ENCODE measurements at regions not wholly inside any gene's neighbourhood (a gene's known extent, or its start where the extent isn't known, plus 50 kb on each side); places are given as distances from the start of the nearest gene placed in this dataset.
"Not testable (repeated sequence)": the region's sequence is repeated elsewhere in the genome, so short reads cannot be mapped to it uniquely, and the experiment has no call there.

- DNase-seq = no peak
Measured at GRCh38 chr12:124474709-124475108, 92.7 kb downstream of the NCOR2 start.

DNA sequence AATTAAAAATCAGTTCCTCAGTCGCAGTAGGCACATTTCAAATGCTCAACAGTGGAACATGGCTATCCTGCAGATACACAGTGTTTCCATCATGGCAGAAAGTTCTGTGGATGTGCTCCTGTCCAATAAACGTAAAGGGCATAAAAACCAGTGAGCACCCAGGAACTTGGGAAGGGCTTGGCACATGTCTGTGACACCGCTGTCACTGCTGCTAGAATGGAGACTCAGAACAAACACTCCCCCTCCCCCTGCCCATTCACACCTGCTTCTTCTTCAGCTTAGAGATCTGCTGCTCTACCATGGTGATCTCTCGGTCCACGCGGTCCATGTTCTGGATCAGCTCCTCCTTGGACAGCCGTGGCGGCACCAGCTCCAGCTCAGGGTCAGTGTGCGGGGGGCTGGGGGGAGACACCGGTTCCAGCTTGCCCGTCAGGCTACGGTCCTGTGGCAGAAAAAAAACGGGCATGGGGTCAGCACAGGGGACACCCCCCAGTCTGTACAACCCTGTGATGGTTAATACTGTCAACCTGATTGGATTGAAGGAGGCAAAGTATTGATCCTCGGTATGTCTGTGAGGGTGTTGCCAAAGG lies 94.6 kb downstream of the NCOR2 start:
- DNase-seq = no peak

DNA sequence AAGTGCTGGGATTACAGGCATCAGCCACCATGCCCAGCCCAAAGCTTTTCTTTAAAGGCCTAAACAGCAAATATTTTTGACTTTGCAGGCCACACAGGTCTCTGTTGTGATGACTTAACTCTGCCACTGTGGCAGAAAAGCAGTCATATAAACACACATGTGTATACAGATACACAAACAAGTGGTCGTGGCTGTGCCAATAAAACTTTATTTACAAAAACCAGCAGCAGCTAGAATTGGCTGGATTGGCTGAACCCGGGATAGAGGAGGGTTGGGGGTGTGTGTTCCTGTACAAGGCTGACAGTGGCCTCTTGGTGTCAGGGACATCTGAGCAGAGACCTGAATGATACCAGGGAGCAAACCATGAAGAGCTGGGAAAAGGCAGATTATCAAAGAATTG lies 95.6 kb downstream of the NCOR2 start:
- DNase-seq = no peak

GRCh38 chr12:124470806-124471205 lies 96.6 kb downstream of the NCOR2 start:
- DNase-seq = no peak

- DNase-seq = no peak
Measured at GRCh38 chr12:124470139-124470538, 97.3 kb downstream of the NCOR2 start.

GRCh38 chr12:124469193-124469888 lies 98.1 kb downstream of the NCOR2 start:
- no peak for DNase-seq

- not testable (repeated sequence) for DNase-seq
Measured at GRCh38 chr12:124467549-124467948, 99.9 kb downstream of the NCOR2 start.

DNA sequence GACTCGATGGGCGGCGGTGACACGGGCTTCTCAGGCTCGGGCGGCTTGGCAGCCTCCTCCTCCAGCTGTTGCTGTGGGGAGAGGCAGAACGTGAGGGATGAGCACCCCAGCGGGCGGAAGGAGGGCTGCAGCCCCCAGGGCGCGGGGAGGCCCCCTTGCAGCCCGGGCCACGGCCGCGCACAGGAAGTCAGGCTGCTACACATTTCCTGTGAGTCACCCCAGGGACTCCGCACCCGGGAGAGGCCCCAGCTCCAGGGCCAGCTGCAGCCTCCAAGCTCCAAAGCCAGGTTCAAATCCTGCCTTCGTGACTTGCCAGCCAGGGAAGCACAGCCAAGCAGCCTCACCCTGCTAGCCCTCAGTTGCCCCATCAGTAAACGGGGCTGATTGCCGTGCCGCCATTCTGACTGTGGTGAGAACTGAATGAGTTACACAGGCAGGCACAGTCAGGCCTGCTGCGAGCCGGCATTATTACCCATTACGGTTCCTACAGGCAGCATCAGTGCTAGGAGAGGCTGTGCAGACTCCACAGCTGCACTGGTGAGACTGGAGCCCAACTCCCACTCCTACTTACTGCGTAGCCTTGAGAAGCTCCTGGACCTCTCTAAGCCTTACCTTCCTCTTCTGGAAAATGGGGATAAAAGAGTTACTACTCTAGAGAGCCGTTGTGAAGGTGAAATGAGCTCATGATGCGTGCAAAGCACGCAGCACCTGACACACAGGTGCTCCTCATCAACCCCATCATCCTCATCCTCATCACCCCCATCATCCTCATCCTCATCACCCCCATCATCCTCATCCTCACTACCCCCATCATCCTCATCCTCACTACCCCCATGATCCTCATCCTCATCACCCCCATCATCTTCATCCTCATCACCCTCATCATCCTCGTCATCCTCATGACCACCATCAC lies 100.9 kb downstream of the NCOR2 start:
- no peak for DNase-seq

- no peak for DNase-seq
Measured at GRCh38 chr12:124465473-124465872, 101.9 kb downstream of the NCOR2 start.

- no peak for DNase-seq
Measured at GRCh38 chr12:124464830-124465229, 102.6 kb downstream of the NCOR2 start.

DNA sequence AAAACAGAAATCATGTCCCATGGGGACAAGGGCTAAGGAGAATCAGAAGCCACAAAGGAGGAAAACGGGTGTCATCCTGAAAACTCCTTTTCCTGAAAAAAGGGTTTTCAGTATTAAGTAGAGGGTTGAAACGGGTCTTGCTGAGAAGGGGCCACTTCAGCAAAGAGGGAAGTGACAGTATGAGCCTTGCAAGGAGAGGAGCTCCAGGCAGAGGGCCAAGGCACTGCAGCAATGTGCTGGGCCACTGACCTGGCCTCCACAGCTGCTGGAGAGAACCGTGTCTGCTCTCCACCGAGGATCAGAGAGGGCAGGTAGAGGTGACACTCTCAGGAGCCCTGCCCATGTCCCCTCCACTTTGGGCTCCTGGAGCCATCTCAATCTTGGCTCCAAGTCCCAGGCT lies 103.3 kb downstream of the NCOR2 start:
- DNase-seq = no peak

GRCh38 chr12:124463341-124463921 lies 104.0 kb downstream of the NCOR2 start:
- DNase-seq = no peak

DNA sequence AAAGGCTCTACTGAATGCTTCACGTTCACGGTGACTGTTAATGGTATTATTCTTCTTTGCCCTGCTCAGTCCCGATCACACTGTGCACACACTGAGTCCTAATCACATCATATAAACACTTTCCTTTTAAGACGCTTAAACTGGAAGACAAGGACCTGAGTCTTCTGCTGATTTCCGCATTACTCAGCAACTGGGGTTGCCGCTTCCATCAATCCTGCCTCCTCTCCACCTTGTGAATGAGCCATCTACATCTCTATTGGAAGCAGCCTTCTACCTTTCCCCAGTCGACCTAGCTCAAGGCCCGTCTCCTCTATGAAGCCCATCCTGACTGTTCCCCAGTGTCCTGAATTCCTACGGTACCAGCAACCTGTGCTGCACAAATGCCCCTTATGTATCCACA lies 104.7 kb downstream of the NCOR2 start:
- no peak for DNase-seq

- no peak for DNase-seq
Measured at GRCh38 chr12:124461851-124462623, 105.4 kb downstream of the NCOR2 start.

DNA sequence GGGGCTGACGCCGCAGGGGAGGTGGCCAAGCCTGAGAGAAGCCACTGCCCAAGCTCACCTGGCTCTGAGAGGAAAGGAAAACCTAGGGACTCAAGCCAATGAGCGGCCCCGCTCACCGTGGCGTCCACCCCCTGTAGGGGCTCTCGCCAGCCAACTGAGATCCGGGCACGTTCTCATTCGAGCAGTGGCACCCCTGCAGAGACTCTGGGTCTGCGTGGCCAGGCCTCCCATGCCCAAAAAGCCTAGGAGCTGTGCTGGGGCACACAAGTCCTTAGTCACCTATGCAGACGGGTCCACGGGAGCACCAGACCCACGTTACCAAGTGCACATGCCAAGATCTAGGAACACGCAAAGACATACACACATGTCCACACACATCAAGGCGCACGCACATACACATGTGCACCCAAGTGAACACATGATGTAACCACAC lies 106.2 kb downstream of the NCOR2 start:
- no peak for DNase-seq

GRCh38 chr12:124460771-124461170 lies 106.6 kb downstream of the NCOR2 start:
- no peak for DNase-seq

GRCh38 chr12:124459852-124460645 lies 107.4 kb downstream of the NCOR2 start:
- no peak for DNase-seq

DNA sequence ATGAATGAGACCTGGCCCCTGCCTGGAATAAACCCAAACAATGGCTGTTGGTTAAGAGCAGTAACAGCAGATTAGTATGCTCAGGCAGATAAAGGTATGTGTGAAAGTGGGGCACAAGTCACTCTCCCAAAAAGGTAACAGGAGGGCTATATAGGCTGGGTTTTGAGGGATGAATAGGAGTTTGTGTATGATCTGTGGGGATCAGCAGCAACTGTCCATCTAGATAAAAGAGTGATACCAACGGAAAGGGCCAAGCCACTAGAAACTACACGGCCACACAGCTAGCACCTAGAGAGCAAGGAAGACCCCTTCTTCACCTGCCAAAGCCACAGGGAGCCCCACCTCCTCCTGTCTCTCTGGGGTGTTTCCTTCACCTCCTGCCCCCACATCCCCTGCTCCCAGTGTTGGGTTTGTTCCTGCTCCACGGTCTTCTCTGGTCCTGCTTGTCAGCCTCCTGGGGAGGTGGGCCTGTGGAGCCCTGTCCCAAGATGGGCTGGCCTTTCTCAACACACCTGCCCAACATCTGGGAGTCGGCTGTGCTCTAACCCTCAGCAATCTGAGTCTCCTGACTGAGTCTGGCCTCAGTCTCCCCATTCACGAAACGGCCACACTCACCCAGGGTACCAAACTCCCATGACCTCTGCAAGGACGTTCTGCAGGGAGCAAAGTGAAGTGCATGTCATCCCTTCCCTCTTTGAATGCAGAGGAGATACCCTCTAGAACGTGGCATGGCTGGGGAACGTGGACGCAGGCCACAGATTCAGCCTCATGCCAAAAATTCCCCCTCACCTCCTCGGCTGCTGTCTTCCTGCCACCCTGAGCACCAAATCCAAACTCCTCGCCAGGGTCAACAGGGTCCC lies 108.2 kb downstream of the NCOR2 start:
- DNase-seq = no peak

DNA sequence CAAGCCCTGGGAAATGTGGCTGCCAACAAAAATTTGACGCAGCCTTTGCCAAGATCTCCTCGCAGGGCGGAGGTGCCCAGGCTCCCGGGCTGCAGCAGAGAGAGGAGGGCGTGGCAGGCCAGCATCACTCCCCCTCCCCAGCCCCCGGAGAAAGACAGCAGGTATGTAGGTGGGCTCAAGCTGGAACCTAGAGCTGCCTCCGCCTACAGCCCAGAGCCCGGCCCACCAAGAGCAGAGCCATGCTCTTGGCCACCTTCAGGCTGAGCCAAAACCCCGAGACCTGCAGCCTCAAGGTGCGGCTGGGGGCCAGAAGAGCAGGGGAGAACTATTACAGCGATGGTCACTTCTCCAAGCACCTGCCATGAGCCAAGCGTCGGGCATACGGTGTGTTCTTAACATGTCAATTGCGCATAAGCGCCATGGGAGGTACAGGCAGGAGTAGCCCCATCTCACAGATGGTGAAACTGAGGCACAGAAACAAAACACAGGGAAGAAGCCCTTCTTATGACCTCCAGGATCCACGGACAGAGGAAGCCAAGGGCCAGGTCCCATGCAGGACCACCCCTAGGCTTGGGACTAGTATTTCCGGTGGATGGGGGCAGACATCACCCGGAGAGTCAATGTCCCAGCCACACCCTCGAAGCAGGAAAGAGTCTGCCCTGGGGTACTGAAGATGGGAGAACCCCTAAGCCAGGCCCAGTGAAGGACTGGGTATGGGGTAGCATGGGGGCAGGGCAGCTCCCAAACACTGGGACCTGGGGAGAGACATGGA lies 109.0 kb downstream of the NCOR2 start:
- no peak for DNase-seq

All from NCI-H1048 (cell line).